Lower leg skin (tissue), 3 donors: ENCODE measurements at regions not wholly inside any gene's neighbourhood (a gene's known extent, or its start where the extent isn't known, plus 50 kb on each side); places are given as distances from the start of the nearest gene placed in this dataset.

Source experiments
- POLR2A ChIP-seq, 2 donors: fragments of 450-650 bp; IDR thresholded peaks; one replicate each; pipeline ENCODE4 v1.6.1; 2016 to 2017; ENCODE audit warnings: antibody characterized with exemption in 2 of 2, mild to moderate bottlenecking in 1 of 2, moderate library complexity in 1 of 2
- TF ChIP-seq, protein P1 (sequence below), 3 donors: fragments of 450-650 bp; IDR thresholded peaks; one replicate each; pipeline ENCODE4 v1.5.1; 2016; ENCODE audit warnings: antibody characterized with exemption in 3 of 3, mild to moderate bottlenecking in 3 of 3, moderate library complexity in 2 of 3

DNA sequence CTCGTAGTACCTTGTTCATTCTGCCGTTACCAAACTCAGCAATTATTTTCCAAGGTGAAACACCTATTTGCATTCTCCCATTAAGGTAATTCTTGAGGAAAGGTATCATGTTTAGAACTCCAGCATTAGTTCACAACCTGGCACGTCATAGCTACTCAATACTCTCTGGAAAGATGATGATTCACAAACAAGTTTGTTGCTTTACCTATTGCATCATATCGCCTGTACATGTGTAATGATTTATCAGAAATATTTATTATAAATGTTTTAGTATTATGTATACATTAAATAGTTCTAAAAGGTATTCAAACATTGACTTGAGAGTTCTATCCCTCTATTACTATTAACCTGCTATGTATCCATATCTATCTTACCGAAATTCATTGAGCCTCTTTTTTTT is 658.3 kb upstream of the PITX2 start:
- TF ChIP-seq, protein P1, sequence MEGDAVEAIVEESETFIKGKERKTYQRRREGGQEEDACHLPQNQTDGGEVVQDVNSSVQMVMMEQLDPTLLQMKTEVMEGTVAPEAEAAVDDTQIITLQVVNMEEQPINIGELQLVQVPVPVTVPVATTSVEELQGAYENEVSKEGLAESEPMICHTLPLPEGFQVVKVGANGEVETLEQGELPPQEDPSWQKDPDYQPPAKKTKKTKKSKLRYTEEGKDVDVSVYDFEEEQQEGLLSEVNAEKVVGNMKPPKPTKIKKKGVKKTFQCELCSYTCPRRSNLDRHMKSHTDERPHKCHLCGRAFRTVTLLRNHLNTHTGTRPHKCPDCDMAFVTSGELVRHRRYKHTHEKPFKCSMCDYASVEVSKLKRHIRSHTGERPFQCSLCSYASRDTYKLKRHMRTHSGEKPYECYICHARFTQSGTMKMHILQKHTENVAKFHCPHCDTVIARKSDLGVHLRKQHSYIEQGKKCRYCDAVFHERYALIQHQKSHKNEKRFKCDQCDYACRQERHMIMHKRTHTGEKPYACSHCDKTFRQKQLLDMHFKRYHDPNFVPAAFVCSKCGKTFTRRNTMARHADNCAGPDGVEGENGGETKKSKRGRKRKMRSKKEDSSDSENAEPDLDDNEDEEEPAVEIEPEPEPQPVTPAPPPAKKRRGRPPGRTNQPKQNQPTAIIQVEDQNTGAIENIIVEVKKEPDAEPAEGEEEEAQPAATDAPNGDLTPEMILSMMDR (IDR thresholded peaks at IDR 0.05) = no peak
- TF ChIP-seq POLR2A (IDR thresholded peaks at IDR 0.05) = no peak
